ENCODE measurements at regions not wholly inside any gene's neighbourhood (a gene's known extent, or its start where the extent isn't known, plus 50 kb on each side); places are given as distances from the start of the nearest gene placed in this dataset.

GRCh38 chr1:82538876-82539275, 738.1 kb downstream of the ADGRL2 start:
- Histone ChIP-seq H3K4me2 (ENCODE audit: low read length) (no peak overlapping the region), H3K9me2 (ENCODE audit: low read depth, low read length) (no peaks in the 10 kb centered on the region), H3K79me2 (ENCODE audit: insufficient read depth, low read length) (no peaks in the 10 kb centered on the region), H3K4me1 (ENCODE audit: insufficient read depth, low read length, severe bottlenecking) (no peaks in the 10 kb centered on the region), H4K20me1 (ENCODE audit: insufficient read depth, low read length) (no peaks in the 10 kb centered on the region), H3K9ac (ENCODE audit: low read length) (no peak overlapping the region), H2AFZ (ENCODE audit: low read length) (no peak overlapping the region), H3K9me3 (ENCODE audit: low read length) (no peaks in the 10 kb centered on the region), H3K4me3 (ENCODE audit: low read depth, low read length, poor library complexity, severe bottlenecking) (no peak overlapping the region), H3K36me3 (ENCODE audit: insufficient read depth, low read length) (no peaks in the 10 kb centered on the region), H3F3A (ENCODE audit: insufficient read depth, low read length) (no peaks in the 10 kb centered on the region), H3K27ac (ENCODE audit: low read depth, low read length, poor library complexity, severe bottlenecking) (no peak overlapping the region), H3K27me3 (ENCODE audit: insufficient read depth, low read length) (no peaks in the 10 kb centered on the region)
- TF ChIP-seq, protein P1, sequence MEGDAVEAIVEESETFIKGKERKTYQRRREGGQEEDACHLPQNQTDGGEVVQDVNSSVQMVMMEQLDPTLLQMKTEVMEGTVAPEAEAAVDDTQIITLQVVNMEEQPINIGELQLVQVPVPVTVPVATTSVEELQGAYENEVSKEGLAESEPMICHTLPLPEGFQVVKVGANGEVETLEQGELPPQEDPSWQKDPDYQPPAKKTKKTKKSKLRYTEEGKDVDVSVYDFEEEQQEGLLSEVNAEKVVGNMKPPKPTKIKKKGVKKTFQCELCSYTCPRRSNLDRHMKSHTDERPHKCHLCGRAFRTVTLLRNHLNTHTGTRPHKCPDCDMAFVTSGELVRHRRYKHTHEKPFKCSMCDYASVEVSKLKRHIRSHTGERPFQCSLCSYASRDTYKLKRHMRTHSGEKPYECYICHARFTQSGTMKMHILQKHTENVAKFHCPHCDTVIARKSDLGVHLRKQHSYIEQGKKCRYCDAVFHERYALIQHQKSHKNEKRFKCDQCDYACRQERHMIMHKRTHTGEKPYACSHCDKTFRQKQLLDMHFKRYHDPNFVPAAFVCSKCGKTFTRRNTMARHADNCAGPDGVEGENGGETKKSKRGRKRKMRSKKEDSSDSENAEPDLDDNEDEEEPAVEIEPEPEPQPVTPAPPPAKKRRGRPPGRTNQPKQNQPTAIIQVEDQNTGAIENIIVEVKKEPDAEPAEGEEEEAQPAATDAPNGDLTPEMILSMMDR (IDR thresholded peaks at IDR 0.05; ENCODE audit: low read length) = no peak
- no peak for TF ChIP-seq EZH2 (IDR thresholded peaks at IDR 0.05; ENCODE audit: borderline replicate concordance, low read length)

- no peaks in the 10 kb centered on the region for H3K9me3 ChIP-seq (ENCODE audit: low read length)
- no peaks in the 10 kb centered on the region for H3K4me1 ChIP-seq (ENCODE audit: insufficient read depth, low read length, severe bottlenecking)
- H2AFZ ChIP-seq (ENCODE audit: low read length) = no peak overlapping the region
- H3K79me2 ChIP-seq (ENCODE audit: insufficient read depth, low read length) = no peaks in the 10 kb centered on the region
- H3K4me3 ChIP-seq (ENCODE audit: low read depth, low read length, poor library complexity, severe bottlenecking) = no peak overlapping the region
- no peak overlapping the region for H3K27ac ChIP-seq (ENCODE audit: low read depth, low read length, poor library complexity, severe bottlenecking)
- no peak overlapping the region for H3K4me2 ChIP-seq (ENCODE audit: low read length)
- H4K20me1 ChIP-seq (ENCODE audit: insufficient read depth, low read length) = no peaks in the 10 kb centered on the region
- no peak overlapping the region for H3K9ac ChIP-seq (ENCODE audit: low read length)
- H3F3A ChIP-seq (ENCODE audit: insufficient read depth, low read length) = no peaks in the 10 kb centered on the region
- no peaks in the 10 kb centered on the region for H3K9me2 ChIP-seq (ENCODE audit: low read depth, low read length)
- TF ChIP-seq, protein P1 (IDR thresholded peaks at IDR 0.05; ENCODE audit: low read length) = no peak
- TF ChIP-seq EZH2 (IDR thresholded peaks at IDR 0.05; ENCODE audit: borderline replicate concordance, low read length) = no peak
- no peaks in the 10 kb centered on the region for H3K27me3 ChIP-seq (ENCODE audit: insufficient read depth, low read length)
- no peaks in the 10 kb centered on the region for H3K36me3 ChIP-seq (ENCODE audit: insufficient read depth, low read length)
Observed at GRCh38 chr1:82534996-82535395, 734.3 kb downstream of the ADGRL2 start.

- H3F3A ChIP-seq (ENCODE audit: insufficient read depth, low read length) = no peaks in the 10 kb centered on the region
- H3K27me3 ChIP-seq (ENCODE audit: insufficient read depth, low read length) = no peaks in the 10 kb centered on the region
- H3K4me3 ChIP-seq (ENCODE audit: low read depth, low read length, poor library complexity, severe bottlenecking) = no peak overlapping the region
- H3K79me2 ChIP-seq (ENCODE audit: insufficient read depth, low read length) = no peaks in the 10 kb centered on the region
- H3K9me3 ChIP-seq (ENCODE audit: low read length) = no peaks in the 10 kb centered on the region
- no peaks in the 10 kb centered on the region for H4K20me1 ChIP-seq (ENCODE audit: insufficient read depth, low read length)
- no peaks in the 10 kb centered on the region for H3K4me1 ChIP-seq (ENCODE audit: insufficient read depth, low read length, severe bottlenecking)
- no peak overlapping the region for H3K4me2 ChIP-seq (ENCODE audit: low read length)
- no peak overlapping the region for H2AFZ ChIP-seq (ENCODE audit: low read length)
- TF ChIP-seq, protein P1 (IDR thresholded peaks at IDR 0.05; ENCODE audit: low read length) = no peak
- H3K9ac ChIP-seq (ENCODE audit: low read length) = no peak overlapping the region
- H3K9me2 ChIP-seq (ENCODE audit: low read depth, low read length) = no peaks in the 10 kb centered on the region
- H3K27ac ChIP-seq (ENCODE audit: low read depth, low read length, poor library complexity, severe bottlenecking) = no peak overlapping the region
- H3K36me3 ChIP-seq (ENCODE audit: insufficient read depth, low read length) = no peaks in the 10 kb centered on the region
Observed at GRCh38 chr1:82525378-82525777, 724.6 kb downstream of the ADGRL2 start.
